WTC11 (cell line): ENCODE measurements at regions not wholly inside any gene's neighbourhood (a gene's known extent, or its start where the extent isn't known, plus 50 kb on each side); places are given as distances from the start of the nearest gene placed in this dataset.

Experiments
- ATF2 ChIP-seq: sonication (generic); formaldehyde crosslinking; IDR thresholded peaks from 2 replicates; pipeline ENCODE4 v1.8.1; 2022; ENCODE audit warnings: low read depth, missing genetic modification reagents, borderline replicate concordance
- CBFB ChIP-seq: sonication (generic); formaldehyde crosslinking; IDR thresholded peaks from 2 replicates; pipeline ENCODE4 v1.8.1; 2022; ENCODE audit warnings: mild to moderate bottlenecking, low read depth, missing genetic modification reagents
- CREB1 ChIP-seq: sonication (generic); formaldehyde crosslinking; IDR thresholded peaks from 2 replicates; pipeline ENCODE4 v1.8.0; 2023; ENCODE audit warnings: mild to moderate bottlenecking, missing genetic modification reagents
- CTCF ChIP-seq: fragments of 200-600 bp; IDR thresholded peaks from 2 replicates; pipeline ENCODE4 v1.8.0; 2022; ENCODE audit warnings: antibody characterized with exemption
- E2F4 ChIP-seq: sonication (generic); formaldehyde crosslinking; IDR thresholded peaks from 2 replicates; pipeline ENCODE4 v1.8.1; 2022; ENCODE audit warnings: low read depth, mild to moderate bottlenecking, moderate library complexity, missing genetic modification reagents, borderline replicate concordance
- ETV6 ChIP-seq: sonication (generic); formaldehyde crosslinking; IDR thresholded peaks from 2 replicates; pipeline ENCODE4 v1.8.1; 2022; ENCODE audit warnings: mild to moderate bottlenecking, missing genetic modification reagents
- FOXP4 ChIP-seq: sonication (generic); formaldehyde crosslinking; IDR thresholded peaks from 2 replicates; pipeline ENCODE4 v1.8.0; 2022; ENCODE audit warnings: mild to moderate bottlenecking, missing genetic modification reagents
- HMGXB4 ChIP-seq: sonication (generic); formaldehyde crosslinking; IDR thresholded peaks from 2 replicates; pipeline ENCODE4 v1.8.1; 2023; ENCODE audit warnings: mild to moderate bottlenecking, moderate library complexity, missing genetic modification reagents
- JUN ChIP-seq: sonication (generic); formaldehyde crosslinking; IDR thresholded peaks from 2 replicates; pipeline ENCODE4 v1.8.0; 2023; ENCODE audit warnings: mild to moderate bottlenecking, missing genetic modification reagents
- MAX ChIP-seq: sonication (generic); formaldehyde crosslinking; IDR thresholded peaks from 2 replicates; pipeline ENCODE4 v1.8.0; 2022; ENCODE audit warnings: mild to moderate bottlenecking, missing genetic modification reagents
- USF2 ChIP-seq: sonication (generic); formaldehyde crosslinking; IDR thresholded peaks from 2 replicates; pipeline ENCODE4 v1.8.1; 2023; ENCODE audit warnings: mild to moderate bottlenecking, missing genetic modification reagents, moderate library complexity
- ZNF512 ChIP-seq: sonication (generic); formaldehyde crosslinking; IDR thresholded peaks from 2 replicates; pipeline ENCODE4 v1.8.1; 2022; ENCODE audit warnings: missing genetic modification reagents, borderline replicate concordance

- TF ChIP-seq CBFB (CRISPR knock-in tag), result no peak
- no peak for TF ChIP-seq USF2 (CRISPR knock-in tag)
- no peak for TF ChIP-seq CTCF
- no peak for TF ChIP-seq ETV6 (CRISPR knock-in tag)
- TF ChIP-seq CREB1 (CRISPR knock-in tag), result no peak
- TF ChIP-seq ZNF512 (CRISPR knock-in tag), result no peak
- TF ChIP-seq JUN, result no peak
- no peak for TF ChIP-seq FOXP4 (CRISPR knock-in tag)
- TF ChIP-seq MAX (CRISPR knock-in tag), result no peak
- no peak for TF ChIP-seq ATF2 (CRISPR knock-in tag)
- TF ChIP-seq E2F4, result no peak
- TF ChIP-seq HMGXB4, result no peak
Observed at GRCh38 chr10:60537697-60538096, 148.0 kb upstream of the ANK3 start.
